Lower lobe of right lung (tissue), 2 donors: ENCODE measurements at regions not wholly inside any gene's neighbourhood (a gene's known extent, or its start where the extent isn't known, plus 50 kb on each side); places are given as distances from the start of the nearest gene placed in this dataset.

Experiments used
- ATAC-seq, 2 donors: fragments of 200-7000 bp; cut with Tn5 transposase; one replicate each; pipeline ENCODE4 v1.9.1; 2020 to 2022; ENCODE audit warnings: mild to moderate bottlenecking in 2 of 2, moderate library complexity in 2 of 2
- DNase-seq: peaks from one replicate; pipeline ENCODE4 v3.0.0-alpha.2; 2020
- H3K27ac ChIP-seq: fragments of 200-600 bp; one replicate; pipeline ENCODE4 v1.8.0; 2022
- H3K27me3 ChIP-seq: fragments of 200-600 bp; one replicate; pipeline ENCODE4 v1.8.0; 2022; ENCODE audit warnings: low read depth
- H3K36me3 ChIP-seq: fragments of 200-600 bp; one replicate; pipeline ENCODE4 v1.8.0; 2022; ENCODE audit warnings: mild to moderate bottlenecking
- H3K4me1 ChIP-seq: fragments of 200-600 bp; one replicate; pipeline ENCODE4 v1.8.0; 2022
- H3K4me3 ChIP-seq: fragments of 200-600 bp; one replicate; pipeline ENCODE4 v1.8.0; 2022; ENCODE audit warnings: mild to moderate bottlenecking
- H3K9me3 ChIP-seq: fragments of 200-600 bp; one replicate; pipeline ENCODE4 v1.8.0; 2022
- intact Hi-C: fragments of 100-400 bp; cut with DNase I; formaldehyde crosslinking; loops from one replicate; pipeline ENCODE4 v1.11.0; 2022
- TF ChIP-seq, protein P1 (sequence below): fragments of 200-600 bp; IDR thresholded peaks from one replicate; pipeline ENCODE4 v1.8.0; 2022; ENCODE audit warnings: antibody characterized with exemption, mild to moderate bottlenecking
- donor health status: DM: no; HTN: yes; CAD: no; lungs with severe emphysema.

DNA sequence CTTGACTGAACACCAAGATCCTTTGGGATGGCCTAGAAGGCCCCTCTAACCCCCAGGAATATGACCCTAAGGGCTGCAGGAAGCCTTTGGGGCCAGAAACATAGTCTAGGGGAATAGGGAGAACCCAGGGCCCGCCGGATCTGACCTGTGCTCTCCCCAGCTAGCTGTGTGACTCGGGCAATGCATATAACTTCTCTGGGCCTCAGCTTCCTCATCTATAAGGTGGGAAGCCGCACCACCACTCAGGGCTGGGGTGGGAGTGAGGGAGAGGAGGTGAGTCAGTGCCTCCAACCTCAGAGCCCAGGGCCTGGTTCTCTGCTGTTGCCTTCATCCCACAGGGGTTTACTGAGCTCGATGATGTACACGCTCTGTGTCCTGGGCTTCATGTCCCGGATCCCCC lies 434.4 kb downstream of the PTPRU start:
- intact Hi-C loops: no loop called here
- Histone ChIP-seq H3K9me3 (no peaks in the 10 kb centered on the region), H3K36me3 (no peaks in the 10 kb centered on the region), H3K27ac (no peak overlapping the region), H3K4me3 (no peak overlapping the region), H3K4me1 (no peaks in the 10 kb centered on the region), H3K27me3 (no peaks in the 10 kb centered on the region)
- no peak for ATAC-seq
- DNase-seq: peak; percentile 14
- TF ChIP-seq, protein P1, sequence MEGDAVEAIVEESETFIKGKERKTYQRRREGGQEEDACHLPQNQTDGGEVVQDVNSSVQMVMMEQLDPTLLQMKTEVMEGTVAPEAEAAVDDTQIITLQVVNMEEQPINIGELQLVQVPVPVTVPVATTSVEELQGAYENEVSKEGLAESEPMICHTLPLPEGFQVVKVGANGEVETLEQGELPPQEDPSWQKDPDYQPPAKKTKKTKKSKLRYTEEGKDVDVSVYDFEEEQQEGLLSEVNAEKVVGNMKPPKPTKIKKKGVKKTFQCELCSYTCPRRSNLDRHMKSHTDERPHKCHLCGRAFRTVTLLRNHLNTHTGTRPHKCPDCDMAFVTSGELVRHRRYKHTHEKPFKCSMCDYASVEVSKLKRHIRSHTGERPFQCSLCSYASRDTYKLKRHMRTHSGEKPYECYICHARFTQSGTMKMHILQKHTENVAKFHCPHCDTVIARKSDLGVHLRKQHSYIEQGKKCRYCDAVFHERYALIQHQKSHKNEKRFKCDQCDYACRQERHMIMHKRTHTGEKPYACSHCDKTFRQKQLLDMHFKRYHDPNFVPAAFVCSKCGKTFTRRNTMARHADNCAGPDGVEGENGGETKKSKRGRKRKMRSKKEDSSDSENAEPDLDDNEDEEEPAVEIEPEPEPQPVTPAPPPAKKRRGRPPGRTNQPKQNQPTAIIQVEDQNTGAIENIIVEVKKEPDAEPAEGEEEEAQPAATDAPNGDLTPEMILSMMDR: no peak

DNA sequence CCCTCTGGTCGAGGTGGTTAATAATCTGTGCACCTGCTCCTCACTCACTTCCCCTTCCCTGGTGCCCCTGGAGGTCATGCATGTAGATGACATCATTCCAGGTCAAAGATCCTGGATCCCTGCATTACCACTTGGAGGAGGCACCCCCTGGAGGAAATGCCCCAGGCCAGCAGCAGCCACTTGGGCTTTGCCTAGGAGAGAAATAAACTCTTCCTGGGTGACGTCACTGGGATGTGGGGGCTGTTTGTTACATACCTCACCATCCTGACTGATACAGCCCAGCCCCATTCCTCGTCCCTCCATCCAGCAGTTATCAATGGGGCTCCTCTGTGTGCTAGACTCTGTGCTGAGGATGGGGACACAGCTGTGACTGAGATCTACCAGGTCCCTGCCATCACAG lies 433.6 kb downstream of the PTPRU start:
- H3K9me3 ChIP-seq: no peaks in the 10 kb centered on the region
- H3K4me1 ChIP-seq: no peaks in the 10 kb centered on the region
- H3K4me3 ChIP-seq: no peak overlapping the region
- H3K27me3 ChIP-seq: no peaks in the 10 kb centered on the region
- TF ChIP-seq, protein P1: no peak
- DNase-seq: peak; percentile 26
- H3K36me3 ChIP-seq: no peaks in the 10 kb centered on the region
- intact Hi-C loops: no loop called here
- H3K27ac ChIP-seq: no peak overlapping the region
- no peak for ATAC-seq

DNA sequence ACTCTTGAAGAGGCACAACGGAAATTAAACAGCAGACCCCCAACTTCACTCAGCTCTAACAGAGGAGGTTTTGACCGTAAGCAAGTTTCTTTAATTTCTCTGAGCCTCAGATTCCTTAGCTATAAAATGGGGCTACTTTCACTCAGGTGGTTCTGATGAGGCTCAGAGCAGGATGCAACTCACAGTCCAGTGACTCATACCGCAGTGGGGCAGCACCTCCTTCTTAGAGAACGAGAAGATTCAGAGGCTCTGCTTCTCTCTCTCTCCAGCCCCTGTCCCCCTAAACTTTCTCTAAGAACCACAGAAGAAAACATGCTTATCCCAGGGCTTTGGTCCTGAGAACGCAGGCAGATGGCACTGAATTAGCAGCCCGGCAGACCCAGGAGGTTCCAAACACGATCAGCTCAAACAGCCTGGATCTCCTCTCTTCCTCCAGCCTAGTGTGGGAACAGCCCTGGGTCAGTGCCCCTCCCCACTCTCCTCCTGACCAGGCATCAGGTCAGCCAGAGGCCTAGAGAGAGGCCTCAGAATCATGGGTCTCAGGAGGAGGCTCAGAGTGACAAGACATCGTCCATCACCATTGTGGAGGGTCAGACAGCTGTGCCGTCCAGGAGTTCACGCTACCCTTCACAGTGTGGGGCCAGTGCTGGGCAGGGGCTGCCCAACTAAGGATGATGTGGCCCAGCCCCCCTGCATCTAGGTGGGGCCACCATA lies 433.0 kb downstream of the PTPRU start:
- H3K27ac ChIP-seq: no peak overlapping the region
- ATAC-seq: peak in 1 of 2 donors; percentile 25

DNA sequence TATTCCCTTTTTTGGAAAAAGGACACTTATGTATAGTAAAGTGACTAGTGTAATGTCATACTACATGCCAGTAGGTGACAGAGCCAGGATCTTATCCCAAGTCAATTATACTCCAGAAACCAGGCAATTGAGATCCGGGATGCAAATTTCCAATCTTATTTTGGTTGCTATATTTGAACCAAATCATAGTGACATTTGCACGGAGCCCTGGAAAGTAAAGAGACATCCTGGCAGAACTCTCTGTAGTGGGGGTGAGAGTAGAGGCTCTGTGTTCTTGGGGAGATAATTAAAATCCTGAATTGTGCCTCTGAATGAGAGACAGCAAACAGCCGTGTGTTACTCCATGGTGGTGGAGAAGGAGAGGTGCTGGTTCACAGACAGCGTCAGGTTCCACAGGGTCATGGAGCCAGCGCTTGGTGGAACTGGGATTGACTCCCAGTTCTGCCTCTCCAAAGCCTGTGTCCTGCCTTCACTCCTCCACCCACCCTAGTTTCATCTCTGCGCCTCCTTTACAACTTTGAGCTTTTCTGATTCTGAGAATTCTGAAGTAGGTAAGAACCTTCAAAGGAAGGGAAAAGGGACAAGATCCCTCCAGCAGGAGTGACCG lies 432.3 kb downstream of the PTPRU start:
- intact Hi-C loops: no loop called here
- ATAC-seq: no peak
- Histone ChIP-seq H3K9me3 (no peaks in the 10 kb centered on the region), H3K27me3 (no peaks in the 10 kb centered on the region), H3K36me3 (no peaks in the 10 kb centered on the region), H3K27ac (no peak overlapping the region), H3K4me3 (no peak overlapping the region), H3K4me1 (no peaks in the 10 kb centered on the region)
- no peak for DNase-seq
- TF ChIP-seq, protein P1: no peak

More for the DNA sequence above, 433.0 kb downstream of the PTPRU start:
- TF ChIP-seq, protein P1: no peak
- Histone ChIP-seq H3K36me3 (no peaks in the 10 kb centered on the region), H3K27me3 (no peaks in the 10 kb centered on the region), H3K4me1 (no peaks in the 10 kb centered on the region), H3K4me3 (no peak overlapping the region), H3K9me3 (no peaks in the 10 kb centered on the region)
- DNase-seq: no peak
- intact Hi-C loops: no loop called here

DNA sequence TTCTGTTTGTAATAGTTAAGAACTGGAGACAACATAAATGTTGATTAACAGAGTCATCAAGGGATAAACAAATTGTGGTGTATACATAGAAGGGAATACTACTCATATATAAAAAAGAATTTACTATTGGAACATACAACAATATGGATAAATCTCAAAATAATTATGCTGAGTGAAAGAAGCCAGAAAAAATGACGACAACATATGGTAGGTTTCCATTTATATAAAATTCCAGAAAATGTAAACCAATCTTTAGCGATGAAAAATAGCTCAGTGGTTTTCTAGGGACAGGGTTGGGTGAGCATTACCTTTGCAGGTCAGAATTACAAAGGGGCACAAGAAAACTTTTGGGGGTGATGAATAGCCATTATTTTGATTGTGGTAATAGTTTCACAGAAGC lies 431.6 kb downstream of the PTPRU start:
- ATAC-seq (no peak), DNase-seq (no peak)
- H3K27me3 ChIP-seq: no peaks in the 10 kb centered on the region
- H3K4me1 ChIP-seq: no peaks in the 10 kb centered on the region
- intact Hi-C loops: no loop called here
- no peak overlapping the region for H3K4me3 ChIP-seq
- no peaks in the 10 kb centered on the region for H3K9me3 ChIP-seq
- TF ChIP-seq, protein P1: no peak
- H3K36me3 ChIP-seq: no peaks in the 10 kb centered on the region
- no peak overlapping the region for H3K27ac ChIP-seq
